HEK293T (cell line): ENCODE measurements at regions not wholly inside any gene's neighbourhood (a gene's known extent, or its start where the extent isn't known, plus 50 kb on each side); places are given as distances from the start of the nearest gene placed in this dataset.

Source experiments
- CTCF ChIA-PET: fragments of 350-600 bp; formaldehyde crosslinking; extraction: SDS; loops from one replicate; lab custom pipeline; 2021; ENCODE audit warnings: antibody characterized with exemption, inconsistent platforms; lab: Yijun Ruan, JAX
- POLR2A ChIA-PET: fragments of 350-600 bp; formaldehyde crosslinking; extraction: SDS; loops from one replicate; lab custom pipeline; 2020; ENCODE audit warnings: antibody characterized with exemption, inconsistent platforms; lab: Yijun Ruan, JAX
- DNase-seq: peaks from one replicate; pipeline ENCODE4 v3.0.0; 2012; ENCODE audit warnings: mixed read lengths; ENCODE audit errors: extremely low spot score
- ARNT ChIP-seq: fragments of 450-650 bp; IDR thresholded peaks from 2 replicates; pipeline ENCODE4 v1.6.1; 2017; ENCODE audit warnings: mild to moderate bottlenecking
- BHLHE40 ChIP-seq: fragments of 450-650 bp; IDR thresholded peaks from 2 replicates; pipeline ENCODE4 v1.6.1; 2016; ENCODE audit warnings: mild to moderate bottlenecking, moderate library complexity, borderline replicate concordance
- CTBP1 ChIP-seq: fragments of 450-650 bp; IDR thresholded peaks from 2 replicates; pipeline ENCODE4 v1.6.1; 2016; ENCODE audit warnings: borderline replicate concordance
- ELF4 ChIP-seq: fragments of 450-650 bp; IDR thresholded peaks from 2 replicates; pipeline ENCODE4 v1.6.1; 2017; ENCODE audit warnings: antibody characterized with exemption
- FOXA1 ChIP-seq: fragments of 450-650 bp; IDR thresholded peaks from 2 replicates; pipeline ENCODE4 v1.6.1; 2016; ENCODE audit warnings: mild to moderate bottlenecking
- FOXK2 ChIP-seq: fragments of 450-650 bp; IDR thresholded peaks from 2 replicates; pipeline ENCODE4 v1.6.1; 2016; ENCODE audit warnings: mild to moderate bottlenecking
- FOXM1 ChIP-seq: fragments of 450-650 bp; IDR thresholded peaks from 2 replicates; pipeline ENCODE4 v1.6.1; 2017; ENCODE audit warnings: mild to moderate bottlenecking, borderline replicate concordance
- HDGF ChIP-seq: fragments of 450-650 bp; IDR thresholded peaks from 2 replicates; pipeline ENCODE4 v1.6.1; 2017; ENCODE audit warnings: antibody characterized with exemption, borderline replicate concordance
- L3MBTL2 ChIP-seq: fragments of 450-650 bp; conservative IDR thresholded peaks from 2 replicates; pipeline ENCODE4 v1.6.1; 2016; ENCODE audit warnings: mild to moderate bottlenecking
- LEF1 ChIP-seq: fragments of 450-650 bp; IDR thresholded peaks from 2 replicates; pipeline ENCODE4 v1.6.1; 2017; ENCODE audit warnings: mild to moderate bottlenecking, borderline replicate concordance
- NFRKB ChIP-seq: fragments of 450-650 bp; IDR thresholded peaks from 2 replicates; pipeline ENCODE4 v1.6.1; 2016; ENCODE audit warnings: mild to moderate bottlenecking, moderate library complexity
- SP1 ChIP-seq: fragments of 450-650 bp; IDR thresholded peaks from 2 replicates; pipeline ENCODE4 v1.6.1; 2017
- SUZ12 ChIP-seq: fragments of 450-650 bp; IDR thresholded peaks from 2 replicates; pipeline ENCODE4 v1.6.1; 2016; ENCODE audit warnings: mild to moderate bottlenecking
- TARDBP ChIP-seq: fragments of 450-650 bp; IDR thresholded peaks from 2 replicates; pipeline ENCODE4 v1.6.1; 2016
- ZNF384 ChIP-seq: fragments of 450-650 bp; IDR thresholded peaks from 2 replicates; pipeline ENCODE4 v1.6.1; 2016
- TF ChIP-seq, protein P1 (sequence below): fragments of 450-650 bp; IDR thresholded peaks from 2 replicates; pipeline ENCODE4 v1.6.1; 2016

DNA sequence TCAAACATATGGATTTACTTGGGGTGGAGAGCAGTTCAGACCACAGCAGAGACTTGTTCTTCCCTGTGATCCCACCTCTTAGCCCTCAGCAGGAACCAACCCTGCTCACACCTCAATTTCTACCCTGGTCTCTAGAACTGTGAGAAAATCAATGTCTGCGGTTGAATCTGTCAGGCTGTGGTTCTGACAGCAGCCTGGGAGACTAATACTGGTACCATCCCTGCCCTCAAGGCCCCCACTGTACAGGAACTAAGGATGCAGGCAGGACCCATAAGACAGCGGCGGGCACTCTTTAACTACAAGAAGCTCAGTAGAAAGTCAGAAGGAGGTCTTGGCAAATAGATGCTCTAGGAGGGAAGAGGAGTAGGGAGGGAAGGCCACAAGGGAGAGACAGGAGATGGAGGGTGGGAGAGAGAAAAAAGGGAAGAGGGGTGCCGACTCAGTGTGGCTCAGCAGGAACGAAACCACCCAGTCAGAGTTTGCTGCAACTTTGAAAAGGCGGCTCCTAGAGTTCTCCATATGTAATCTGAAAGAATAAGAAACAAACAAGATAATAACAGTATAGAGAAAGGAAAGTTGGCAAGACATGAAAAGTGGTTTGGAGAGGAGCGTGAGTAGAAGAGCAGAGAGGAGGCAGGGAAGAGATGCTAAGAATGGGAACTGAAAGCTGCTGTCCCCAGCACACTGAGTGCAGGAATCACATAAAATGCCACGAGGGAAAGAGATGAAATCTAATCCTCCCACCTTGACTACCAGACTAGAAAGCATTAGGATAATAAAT, 323.9 kb upstream of the ID2 start:
- no peak for TF ChIP-seq CTBP1
- no peak for TF ChIP-seq SP1
- no peak for TF ChIP-seq ARNT
- no peak for TF ChIP-seq FOXM1
- no peak for TF ChIP-seq ZNF384
- no peak for TF ChIP-seq LEF1
- no peak for TF ChIP-seq FOXK2
- no peak for TF ChIP-seq TARDBP
- TF ChIP-seq FOXA1: no peak
- TF ChIP-seq NFRKB: no peak
- TF ChIP-seq SUZ12: no peak
- TF ChIP-seq BHLHE40: no peak
- no peak for TF ChIP-seq HDGF
- no peak for TF ChIP-seq L3MBTL2
- no peak for TF ChIP-seq ELF4
- TF ChIP-seq, protein P1, sequence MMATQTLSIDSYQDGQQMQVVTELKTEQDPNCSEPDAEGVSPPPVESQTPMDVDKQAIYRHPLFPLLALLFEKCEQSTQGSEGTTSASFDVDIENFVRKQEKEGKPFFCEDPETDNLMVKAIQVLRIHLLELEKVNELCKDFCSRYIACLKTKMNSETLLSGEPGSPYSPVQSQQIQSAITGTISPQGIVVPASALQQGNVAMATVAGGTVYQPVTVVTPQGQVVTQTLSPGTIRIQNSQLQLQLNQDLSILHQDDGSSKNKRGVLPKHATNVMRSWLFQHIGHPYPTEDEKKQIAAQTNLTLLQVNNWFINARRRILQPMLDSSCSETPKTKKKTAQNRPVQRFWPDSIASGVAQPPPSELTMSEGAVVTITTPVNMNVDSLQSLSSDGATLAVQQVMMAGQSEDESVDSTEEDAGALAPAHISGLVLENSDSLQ: no peak
- ChIA-PET POLR2A (no interaction called here), CTCF (no interaction called here)
- DNase-seq: no peak

DNA sequence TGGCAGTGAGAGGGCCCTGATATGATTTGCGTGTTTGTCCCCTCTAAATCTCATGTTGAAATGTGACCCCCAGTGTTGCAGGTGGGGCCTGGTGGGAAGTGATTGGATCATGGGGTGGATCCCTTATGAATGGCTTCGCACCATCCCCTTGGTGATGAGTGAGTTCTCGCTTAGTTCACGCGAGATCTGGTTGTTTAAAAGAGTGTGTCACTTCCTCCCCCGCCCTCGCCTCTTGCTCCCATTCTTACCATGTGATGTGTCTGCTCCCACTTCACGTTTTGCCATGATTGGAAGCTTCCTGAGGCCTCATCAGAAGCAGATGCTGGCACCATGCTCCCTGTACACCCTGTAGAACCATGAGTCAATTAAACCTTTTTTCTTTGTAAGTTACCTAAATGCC, 319.9 kb upstream of the ID2 start:
- TF ChIP-seq TARDBP: no peak
- TF ChIP-seq SUZ12: no peak
- no peak for TF ChIP-seq FOXK2
- no peak for TF ChIP-seq CTBP1
- TF ChIP-seq HDGF: no peak
- no peak for TF ChIP-seq ZNF384
- TF ChIP-seq NFRKB: no peak
- TF ChIP-seq FOXM1: no peak
- ChIA-PET POLR2A (no interaction called here), CTCF (no interaction called here)
- DNase-seq: no peak

DNA sequence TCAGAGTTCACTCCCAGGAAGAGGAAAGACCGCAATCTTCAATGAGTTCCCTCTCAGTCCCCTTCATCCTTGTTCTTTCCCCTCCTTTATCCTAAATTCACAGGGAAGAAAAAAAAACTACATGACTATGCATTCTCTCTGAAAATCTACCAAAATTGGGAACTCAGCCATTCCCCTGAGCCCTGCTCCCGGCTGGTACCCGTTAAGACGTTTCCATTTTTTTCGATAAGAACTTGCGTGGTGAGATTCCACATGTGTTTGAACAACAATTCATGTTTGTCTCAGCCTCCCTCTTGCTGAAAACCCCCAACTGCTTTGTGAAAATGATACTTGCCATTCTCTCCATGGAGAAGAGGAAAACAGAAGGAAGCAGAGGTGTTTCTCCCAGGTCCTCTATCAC, 318.7 kb upstream of the ID2 start:
- ChIA-PET POLR2A (no interaction called here), CTCF (no interaction called here)
- TF ChIP-seq SUZ12: no peak
- no peak for TF ChIP-seq BHLHE40
- no peak for TF ChIP-seq HDGF
- TF ChIP-seq NFRKB: no peak
- TF ChIP-seq LEF1: no peak
- no peak for TF ChIP-seq FOXK2
- no peak for TF ChIP-seq FOXA1
- TF ChIP-seq, protein P1: no peak
- no peak for TF ChIP-seq ELF4
- TF ChIP-seq ZNF384: no peak
- TF ChIP-seq ARNT: no peak
- no peak for TF ChIP-seq L3MBTL2
- no peak for TF ChIP-seq FOXM1
- TF ChIP-seq TARDBP: no peak

DNA sequence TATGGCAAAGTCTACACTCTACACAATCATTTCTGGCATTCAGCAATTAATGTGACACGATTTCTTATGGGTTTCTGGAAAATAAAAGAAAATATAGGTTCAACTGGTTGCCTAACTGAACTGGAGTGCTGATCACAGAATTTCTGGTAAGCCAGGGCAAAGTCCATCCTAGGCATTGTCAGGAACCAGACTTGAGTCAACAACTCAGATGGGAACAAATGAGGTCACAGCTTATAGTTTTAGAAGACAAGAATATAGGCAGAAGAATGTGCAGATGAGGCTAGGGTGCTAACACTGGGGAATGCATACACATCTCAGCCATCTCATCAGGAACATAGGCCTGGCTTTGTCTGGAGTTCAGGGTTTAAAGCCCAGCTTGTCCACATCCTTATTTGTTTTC, 317.2 kb upstream of the ID2 start:
- TF ChIP-seq CTBP1: no peak
- no peak for TF ChIP-seq L3MBTL2
- no peak for TF ChIP-seq ZNF384
- no peak for TF ChIP-seq FOXK2
- no peak for TF ChIP-seq TARDBP
- no peak for TF ChIP-seq LEF1
- no peak for TF ChIP-seq HDGF
- no peak for TF ChIP-seq FOXM1
- TF ChIP-seq ARNT: no peak
- no peak for TF ChIP-seq ELF4
- TF ChIP-seq, protein P1: no peak
- TF ChIP-seq BHLHE40: no peak
- TF ChIP-seq NFRKB: no peak
- no peak for TF ChIP-seq SUZ12
- no peak for TF ChIP-seq FOXA1
- DNase-seq: no peak
- CTCF ChIA-PET: no interaction called here
- POLR2A ChIA-PET: no interaction called here

More for the DNA sequence above, 318.7 kb upstream of the ID2 start:
- no peak for DNase-seq

DNA sequence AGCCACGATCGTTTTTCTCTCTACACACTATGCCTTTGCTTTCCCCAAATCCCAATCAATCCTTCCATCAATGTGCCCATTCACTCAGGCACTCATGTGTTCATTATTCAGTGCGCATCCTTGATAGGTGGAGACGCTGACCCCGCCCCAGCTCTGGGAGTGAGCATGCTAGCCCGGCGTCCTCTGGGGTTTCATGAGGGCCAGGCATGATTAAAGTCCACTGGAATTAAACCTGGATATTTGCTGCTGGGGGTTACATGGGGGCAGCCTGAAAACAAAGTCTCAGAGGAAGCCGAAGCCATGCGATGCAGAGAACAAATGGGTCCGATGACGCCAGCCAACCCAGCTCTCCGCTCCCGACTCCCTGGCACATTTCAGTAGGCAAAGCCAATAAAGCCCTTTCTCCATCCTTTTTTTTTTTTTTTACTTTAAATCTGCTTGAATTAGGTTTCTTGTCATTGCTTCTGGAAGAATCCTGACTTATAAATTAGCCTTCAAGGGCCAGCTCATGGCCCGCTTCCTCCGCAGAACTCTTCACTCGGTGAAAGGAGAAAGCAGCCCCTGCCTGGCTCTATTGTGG, 316.4 kb upstream of the ID2 start:
- TF ChIP-seq CTBP1 (no peak), HDGF (no peak), BHLHE40 (no peak), SUZ12 (no peak), LEF1 (no peak), ZNF384 (no peak), FOXA1 (no peak), ARNT (no peak), TARDBP (no peak), FOXK2 (no peak), L3MBTL2 (no peak), ELF4 (no peak), NFRKB (no peak), SP1 (no peak), FOXM1 (no peak)
- no peak for DNase-seq
- POLR2A ChIA-PET: no interaction called here
- CTCF ChIA-PET: no interaction called here

DNA sequence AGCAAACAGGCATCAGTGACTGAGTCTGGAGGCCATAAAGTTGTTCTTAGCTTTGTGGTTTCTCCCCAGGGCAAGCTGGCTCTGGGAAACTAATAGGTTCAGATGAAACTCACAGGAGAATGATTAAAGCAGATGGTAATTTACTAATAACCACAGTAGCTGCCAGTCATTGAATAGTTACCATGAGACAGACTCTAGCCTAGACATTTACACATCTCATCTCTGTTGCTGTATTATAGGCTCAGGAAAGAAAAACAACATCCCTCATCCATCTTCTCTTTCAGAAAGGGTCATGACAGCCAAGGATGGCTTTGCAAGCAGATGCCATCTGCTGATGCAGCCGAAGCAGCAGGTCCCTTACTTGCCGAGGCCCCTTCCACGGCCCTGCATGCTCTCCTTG, 314.0 kb upstream of the ID2 start:
- CTCF ChIA-PET: no interaction called here
- POLR2A ChIA-PET: no interaction called here
- TF ChIP-seq SUZ12: no peak
- TF ChIP-seq ELF4: no peak
- TF ChIP-seq ZNF384: no peak
- no peak for TF ChIP-seq ARNT
- TF ChIP-seq HDGF: no peak
- DNase-seq: no peak
